IMR-90 (cell line): ENCODE measurements at regions not wholly inside any gene's neighbourhood (a gene's known extent, or its start where the extent isn't known, plus 50 kb on each side); places are given as distances from the start of the nearest gene placed in this dataset.

ENCODE experiments used
- ATAC-seq: fragments of 200-7000 bp; cut with Tn5 transposase; 2 replicates; pipeline ENCODE4 v1.9.1; 2020; ENCODE audit warnings: low read depth, mild to moderate bottlenecking, moderate library complexity
- BruUV-seq: library from RNA; stranded (reverse); fragments of 400-500 nt; replicated peaks from 2 replicates; lab custom pipeline; 2021; lab: Mats Ljungman, UMichigan
- CTCF ChIA-PET: fragments of 300-600 bp; formaldehyde crosslinking; extraction: SDS; loops from one replicate; lab custom pipeline; 2021; ENCODE audit warnings: antibody characterized with exemption; lab: Yijun Ruan, JAX
- POLR2A ChIA-PET: fragments of 300-600 bp; sonication (Branson Sonifier 250); formaldehyde crosslinking; loops from one replicate; lab custom pipeline; 2022; ENCODE audit warnings: antibody characterized with exemption; ENCODE audit not compliant: unreplicated experiment; lab: Charles Lee
- DNase-seq: peaks from one replicate; pipeline ENCODE4 v3.0.0; 2013
- H2AFZ ChIP-seq: replicated peaks from 2 replicates; pipeline ENCODE3; 2013; ENCODE audit warnings: low read length, mild to moderate bottlenecking; ENCODE audit not compliant: poor library complexity
- H2AK5ac ChIP-seq: 2 replicates; pipeline ENCODE4 v1.6.1; 2013; ENCODE audit warnings: low read depth, low read length, inconsistent platforms
- H2AK9ac ChIP-seq: replicated peaks from 2 replicates; pipeline ENCODE3; 2013; ENCODE audit warnings: mild to moderate bottlenecking, low read depth, low read length, moderate library complexity; ENCODE audit not compliant: poor library complexity
- H2BK120ac ChIP-seq: 2 replicates; pipeline ENCODE4 v1.6.1; 2013; ENCODE audit warnings: low read depth, low read length, inconsistent platforms
- H2BK15ac ChIP-seq: 3 replicates; pipeline ENCODE4 v1.6.1; 2013; ENCODE audit warnings: low read depth, low read length, inconsistent platforms
- H2BK20ac ChIP-seq: 2 replicates; pipeline ENCODE4 v1.6.1; 2013; ENCODE audit warnings: low read depth, mild to moderate bottlenecking, inconsistent platforms, low read length, moderate library complexity
- H2BK5ac ChIP-seq: 2 replicates; pipeline ENCODE4 v1.6.1; 2013; ENCODE audit warnings: mild to moderate bottlenecking, low read depth, low read length, inconsistent platforms; ENCODE audit not compliant: poor library complexity, severe bottlenecking
- H3K14ac ChIP-seq: replicated peaks from 2 replicates; pipeline ENCODE4 v1.6.1; 2013; ENCODE audit warnings: low read depth, low read length, inconsistent platforms
- H3K18ac ChIP-seq: 2 replicates; pipeline ENCODE4 v1.6.1; 2013; ENCODE audit warnings: low read depth, low read length, control low read depth
- H3K23ac ChIP-seq: 2 replicates; pipeline ENCODE4 v1.6.1; 2013; ENCODE audit warnings: low read depth, low read length, inconsistent platforms
- H3K27ac ChIP-seq: 2 replicates; pipeline ENCODE4 v1.5.1; 2013; ENCODE audit warnings: mild to moderate bottlenecking, control low read depth, low read length; ENCODE audit not compliant: insufficient read depth
- H3K27me3 ChIP-seq: 2 replicates; pipeline ENCODE4 v1.6.1; 2013; ENCODE audit warnings: low read length; ENCODE audit not compliant: control insufficient read depth, insufficient read depth
- H3K36me3 ChIP-seq: 2 replicates; pipeline ENCODE4 v1.6.1; 2013; ENCODE audit warnings: low read length, mixed read lengths; ENCODE audit not compliant: control insufficient read depth, insufficient read depth
- H3K4ac ChIP-seq: 2 replicates; pipeline ENCODE4 v1.6.1; 2013; ENCODE audit warnings: low read depth, low read length, inconsistent platforms
- H3K4me1 ChIP-seq: 2 replicates; pipeline ENCODE4 v1.6.1; 2013; ENCODE audit warnings: low read length, mixed read lengths; ENCODE audit not compliant: control insufficient read depth, insufficient read depth
- H3K4me2 ChIP-seq: 2 replicates; pipeline ENCODE4 v1.6.1; 2013; ENCODE audit warnings: low read depth, mild to moderate bottlenecking, control low read depth, low read length, moderate library complexity
- H3K4me3 ChIP-seq: 2 replicates; pipeline ENCODE4 v1.5.1; 2013; ENCODE audit warnings: low read depth, mild to moderate bottlenecking, control low read depth, low read length, moderate library complexity; ENCODE audit not compliant: insufficient read depth
- H3K56ac ChIP-seq: 2 replicates; pipeline ENCODE4 v1.6.1; 2013; ENCODE audit warnings: low read length, inconsistent platforms; ENCODE audit not compliant: insufficient read depth; ENCODE audit errors: extremely low read depth
- H3K79me1 ChIP-seq, 2 experiments: 2 replicates each; pipeline ENCODE4 v1.6.1; 2013; ENCODE audit warnings: low read length in 2 of 2, inconsistent platforms in 1 of 2, low read depth in 1 of 2
- H3K9ac ChIP-seq: 2 replicates; pipeline ENCODE4 v1.6.1; 2013; ENCODE audit warnings: low read depth, low read length, control low read depth
- H3K9me1 ChIP-seq: 2 replicates; pipeline ENCODE4 v1.6.1; 2013; ENCODE audit warnings: low read length, inconsistent platforms; ENCODE audit not compliant: insufficient read depth
- H3K9me3 ChIP-seq: 2 replicates; pipeline ENCODE4 v1.6.1; 2013; ENCODE audit warnings: low read length; ENCODE audit not compliant: control insufficient read depth, insufficient read depth
- H4K20me1 ChIP-seq: 2 replicates; pipeline ENCODE4 v1.6.1; 2013; ENCODE audit warnings: low read length, inconsistent platforms; ENCODE audit not compliant: insufficient read depth
- H4K5ac ChIP-seq: 2 replicates; pipeline ENCODE4 v1.6.1; 2013; ENCODE audit warnings: mild to moderate bottlenecking, low read depth, low read length, control low read depth
- H4K8ac ChIP-seq, 2 experiments: 2 replicates each; pipeline ENCODE4 v1.6.1; 2013; ENCODE audit warnings: low read depth in 2 of 2, low read length in 2 of 2, control low read depth in 1 of 2, inconsistent platforms in 1 of 2
- H4K91ac ChIP-seq: 2 replicates; pipeline ENCODE4 v1.6.1; 2013; ENCODE audit warnings: low read depth, low read length, inconsistent platforms; ENCODE audit not compliant: insufficient read depth
- BHLHE40 ChIP-seq: fragments of 150-350 bp; IDR thresholded peaks from 2 replicates; pipeline ENCODE4 v1.6.1; 2016; ENCODE audit warnings: mild to moderate bottlenecking, low read depth, low read length
- CEBPB ChIP-seq: IDR thresholded peaks from 2 replicates; pipeline ENCODE4 v1.6.1; 2012; ENCODE audit warnings: low read depth, low read length, improper control_type of control experiment
- CHD1 ChIP-seq: IDR thresholded peaks from 2 replicates; pipeline ENCODE4 v1.6.1; 2012; ENCODE audit warnings: low read depth, low read length, improper control_type of control experiment
- CTCF ChIP-seq: conservative IDR thresholded peaks from 2 replicates; pipeline ENCODE4 v1.5.1; 2012; ENCODE audit warnings: mild to moderate bottlenecking, low read depth, low read length, improper control_type of control experiment
- FOS ChIP-seq: fragments of 150-350 bp; IDR thresholded peaks from 2 replicates; pipeline ENCODE4 v1.6.1; 2016; ENCODE audit warnings: low read depth, low read length
- MAFK ChIP-seq: IDR thresholded peaks from 2 replicates; pipeline ENCODE4 v1.6.1; 2012; ENCODE audit warnings: low read depth, low read length, improper control_type of control experiment
- MAZ ChIP-seq: IDR thresholded peaks from 2 replicates; pipeline ENCODE4 v1.6.1; 2012; ENCODE audit warnings: low read depth, mild to moderate bottlenecking, low read length, improper control_type of control experiment, moderate library complexity, borderline replicate concordance
- MXI1 ChIP-seq: IDR thresholded peaks from 2 replicates; pipeline ENCODE4 v1.6.1; 2012; ENCODE audit warnings: low read depth, mild to moderate bottlenecking, low read length, moderate library complexity, borderline replicate concordance
- NFE2L2 ChIP-seq: fragments of 150-350 bp; IDR thresholded peaks from 2 replicates; pipeline ENCODE4 v1.6.1; 2016; ENCODE audit warnings: low read depth, mild to moderate bottlenecking, low read length
- POLR2A ChIP-seq: IDR thresholded peaks from 2 replicates; pipeline ENCODE4 v1.6.1; 2012; ENCODE audit warnings: mild to moderate bottlenecking, low read depth, low read length
- RAD21 ChIP-seq: IDR thresholded peaks from 2 replicates; pipeline ENCODE4 v1.6.1; 2012; ENCODE audit warnings: low read length, improper control_type of control experiment
- RCOR1 ChIP-seq: IDR thresholded peaks from 2 replicates; pipeline ENCODE4 v1.6.1; 2012; ENCODE audit warnings: mild to moderate bottlenecking, low read length, improper control_type of control experiment; ENCODE audit not compliant: insufficient replicate concordance
- RFX5 ChIP-seq: IDR thresholded peaks from 2 replicates; pipeline ENCODE4 v1.8.0; 2012; ENCODE audit warnings: low read depth, mild to moderate bottlenecking, low read length, moderate library complexity
- SMC3 ChIP-seq: fragments of 150-350 bp; IDR thresholded peaks from 2 replicates; pipeline ENCODE4 v1.6.1; 2016; ENCODE audit warnings: low read depth, mild to moderate bottlenecking, antibody characterized with exemption, low read length, moderate library complexity
- USF2 ChIP-seq: fragments of 150-350 bp; IDR thresholded peaks from 2 replicates; pipeline ENCODE4 v1.6.1; 2017; ENCODE audit warnings: mild to moderate bottlenecking, antibody characterized with exemption, low read length, low read depth
- dilution Hi-C: fragments of 300-500 bp; cut with HindIII; formaldehyde crosslinking; loops from one replicate; pipeline ENCODE4 v1.14.3; 2018; ENCODE audit warnings: low sequenced_read_pairs; ENCODE audit not compliant: unreplicated experiment
- in situ Hi-C: fragments of 300-500 bp; cut with MboI; formaldehyde crosslinking; loops from 3 replicates; pipeline ENCODE4 v1.14.3; 2019; ENCODE audit warnings: low sequenced_read_pairs, inconsistent platforms, mixed read lengths
- intact Hi-C: fragments of 100-400 bp; cut with micrococcal nuclease; formaldehyde crosslinking; loops from 2 replicates; pipeline ENCODE4 v1.10.0; 2022
- TF ChIP-seq, protein P1 (sequence below): fragments of 150-350 bp; IDR thresholded peaks from 2 replicates; pipeline ENCODE4 v1.6.1; 2016; ENCODE audit warnings: low read depth, mild to moderate bottlenecking, low read length, moderate library complexity, borderline replicate concordance

DNA sequence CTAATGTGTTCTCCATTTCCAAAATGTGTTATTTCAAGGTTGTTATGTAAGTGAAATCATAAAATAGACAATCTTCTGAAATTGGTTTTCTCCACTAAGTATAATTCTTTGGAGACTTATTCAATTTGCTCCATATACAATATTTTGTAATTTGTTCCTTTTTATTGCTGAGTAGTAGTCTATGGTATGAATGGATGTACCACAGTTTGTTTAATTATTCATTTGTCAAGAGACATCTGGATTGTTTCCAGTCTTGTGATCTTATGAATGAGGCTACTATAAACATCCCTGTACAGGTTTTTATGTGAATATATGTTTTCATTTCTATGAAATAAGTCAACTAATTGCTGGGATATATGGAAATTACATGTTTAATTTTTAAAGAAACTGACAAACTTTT is 652.6 kb upstream of the PLXNA2 start:
- H2BK120ac ChIP-seq = no peak overlapping the region
- ChIA-PET POLR2A (no interaction called here), CTCF (no interaction called here)
- dilution Hi-C loops = no loop called here
- peaks cover 4% of the 10 kb centered on the region for H3K9me3 ChIP-seq
- no peak overlapping the region for H4K5ac ChIP-seq
- H3K4me2 ChIP-seq = no peak overlapping the region
- H3K27ac ChIP-seq = no peak overlapping the region
- no peaks in the 10 kb centered on the region for H3K9me1 ChIP-seq
- H3K4me3 ChIP-seq = no peak overlapping the region
- H3K23ac ChIP-seq = no peak overlapping the region
- TF ChIP-seq BHLHE40 (no peak), MXI1 (no peak), MAFK (no peak), CTCF (no peak), USF2 (no peak), RCOR1 (no peak), RAD21 (no peak), RFX5 (no peak), CEBPB (no peak), FOS (no peak), POLR2A (no peak), NFE2L2 (no peak), CHD1 (no peak), MAZ (no peak), SMC3 (no peak)
- TF ChIP-seq, protein P1, sequence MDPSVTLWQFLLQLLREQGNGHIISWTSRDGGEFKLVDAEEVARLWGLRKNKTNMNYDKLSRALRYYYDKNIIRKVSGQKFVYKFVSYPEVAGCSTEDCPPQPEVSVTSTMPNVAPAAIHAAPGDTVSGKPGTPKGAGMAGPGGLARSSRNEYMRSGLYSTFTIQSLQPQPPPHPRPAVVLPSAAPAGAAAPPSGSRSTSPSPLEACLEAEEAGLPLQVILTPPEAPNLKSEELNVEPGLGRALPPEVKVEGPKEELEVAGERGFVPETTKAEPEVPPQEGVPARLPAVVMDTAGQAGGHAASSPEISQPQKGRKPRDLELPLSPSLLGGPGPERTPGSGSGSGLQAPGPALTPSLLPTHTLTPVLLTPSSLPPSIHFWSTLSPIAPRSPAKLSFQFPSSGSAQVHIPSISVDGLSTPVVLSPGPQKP = no peak
- intact Hi-C loops = no loop called here
- H2BK5ac ChIP-seq = no peak overlapping the region
- no peak for DNase-seq
- no peak overlapping the region for H2AK9ac ChIP-seq
- in situ Hi-C loops = no loop called here
- H3K4me1 ChIP-seq = no peaks in the 10 kb centered on the region
- no peaks in the 10 kb centered on the region for H3K27me3 ChIP-seq
- H3K14ac ChIP-seq = no peak overlapping the region
- no peak for ATAC-seq
- H3K56ac ChIP-seq = no peak overlapping the region
- no peak overlapping the region for H4K91ac ChIP-seq
- H2AK5ac ChIP-seq = no peak overlapping the region
- H3K18ac ChIP-seq = no peak overlapping the region
- H2BK20ac ChIP-seq = no peak overlapping the region
- BruUV-seq = no TSS peak
- no peak overlapping the region for H2BK15ac ChIP-seq
- no peak overlapping the region for H3K9ac ChIP-seq
- no peak overlapping the region for H2AFZ ChIP-seq
- no peaks in the 10 kb centered on the region for H3K79me1 ChIP-seq
- H4K8ac ChIP-seq = no peak overlapping the region
- no peaks in the 10 kb centered on the region for H3K36me3 ChIP-seq
- no peaks in the 10 kb centered on the region for H4K20me1 ChIP-seq
- no peak overlapping the region for H3K4ac ChIP-seq
